Panc1 (cell line): ENCODE measurements at regions not wholly inside any gene's neighbourhood (a gene's known extent, or its start where the extent isn't known, plus 50 kb on each side); places are given as distances from the start of the nearest gene placed in this dataset.

Experiments used
- ATAC-seq: fragments of 200-7000 bp; cut with Tn5 transposase; 2 replicates; pipeline ENCODE4 v1.9.1; 2020; ENCODE audit warnings: mild to moderate bottlenecking, moderate library complexity
- BruUV-seq: library from RNA; stranded (reverse); fragments of 400-500 nt; replicated peaks from 2 replicates; lab custom pipeline; 2021; lab: Mats Ljungman, UMichigan
- CTCF ChIA-PET: fragments of 300-600 bp; sonication (Branson Sonifier 250); formaldehyde crosslinking; loops from one replicate; lab custom pipeline; 2022; ENCODE audit warnings: antibody characterized with exemption; lab: Charles Lee
- POLR2A ChIA-PET: fragments of 300-600 bp; sonication (Branson Sonifier 250); formaldehyde crosslinking; loops from one replicate; lab custom pipeline; 2022; ENCODE audit warnings: antibody characterized with exemption; lab: Charles Lee
- DNase-seq: peaks from one replicate; pipeline ENCODE4 v3.0.0-alpha.2; 2010; ENCODE audit warnings: low read depth, low spot score
- H3K27ac ChIP-seq: 2 replicates; pipeline ENCODE4 v1.5.1; 2011; ENCODE audit warnings: mild to moderate bottlenecking, low read length, inconsistent platforms
- H3K27me3 ChIP-seq: fragments of 200-500 bp; sonication (Bioruptor generic); 2 replicates; pipeline ENCODE4 v1.6.0; 2014; ENCODE audit warnings: low read length, inconsistent platforms; ENCODE audit not compliant: control insufficient read depth, insufficient read depth
- H3K36me3 ChIP-seq: fragments of 200-500 bp; sonication (Bioruptor generic); 2 replicates; pipeline ENCODE4 v1.5.1; 2014; ENCODE audit warnings: inconsistent platforms, mild to moderate bottlenecking, low read length, moderate library complexity; ENCODE audit not compliant: control insufficient read depth, insufficient read depth
- H3K4me1 ChIP-seq: 2 replicates; pipeline ENCODE4 v1.5.1; 2011; ENCODE audit warnings: inconsistent platforms, mild to moderate bottlenecking, low read length, moderate library complexity; ENCODE audit not compliant: control insufficient read depth, insufficient read depth
- H3K4me3 ChIP-seq, 2 experiments: 2 replicates each; pipeline ENCODE4 v1.5.1; 2011 to 2012; ENCODE audit warnings: low read depth in 2 of 2, low read length in 2 of 2, mild to moderate bottlenecking in 2 of 2, inconsistent platforms in 1 of 2, moderate library complexity in 1 of 2
- H3K9me3 ChIP-seq: fragments of 200-500 bp; sonication (Bioruptor generic); 2 replicates; pipeline ENCODE4 v1.5.1; 2014; ENCODE audit warnings: low read depth, mild to moderate bottlenecking, inconsistent platforms, low read length, moderate library complexity; ENCODE audit not compliant: control insufficient read depth, insufficient read depth
- POLR2AphosphoS5 ChIP-seq: IDR thresholded peaks from 2 replicates; pipeline ENCODE4 v1.6.1; 2012; ENCODE audit warnings: mild to moderate bottlenecking, low read depth, low read length, moderate library complexity
- SIN3A ChIP-seq: IDR thresholded peaks from 2 replicates; pipeline ENCODE4 v1.6.1; 2012; ENCODE audit warnings: low read depth, mild to moderate bottlenecking, low read length, moderate library complexity, borderline replicate concordance; ENCODE audit not compliant: insufficient read depth
- TCF7L2 ChIP-seq: IDR thresholded peaks from 2 replicates; pipeline ENCODE4 v1.6.1; 2011; ENCODE audit warnings: mild to moderate bottlenecking, low read depth, low read length, inconsistent platforms
- in situ Hi-C: cut with HindIII; loops from 2 replicates; pipeline ENCODE4 v1.10.0; 2016; ENCODE audit warnings: low sequenced_read_pairs, low pct_unique_long_range_greater_than_20kb
- intact Hi-C: fragments of 100-400 bp; cut with micrococcal nuclease; formaldehyde crosslinking; loops from one replicate; pipeline ENCODE4 v1.10.0; 2022; ENCODE audit not compliant: unreplicated experiment
- TF ChIP-seq, protein P1 (sequence below), 2 experiments: IDR thresholded peaks; 2 replicates each; pipeline ENCODE4 v1.6.1; 2011 to 2012; ENCODE audit warnings: low read depth in 2 of 2, control low read depth in 1 of 2, low read length in 1 of 2, mild to moderate bottlenecking in 1 of 2, moderate library complexity in 1 of 2; ENCODE audit not compliant: insufficient read depth in 1 of 2
- TF ChIP-seq, protein P2 (sequence below): fragments of 450-650 bp; IDR thresholded peaks from 2 replicates; pipeline ENCODE4 v1.5.1; 2017; ENCODE audit warnings: mild to moderate bottlenecking

DNA sequence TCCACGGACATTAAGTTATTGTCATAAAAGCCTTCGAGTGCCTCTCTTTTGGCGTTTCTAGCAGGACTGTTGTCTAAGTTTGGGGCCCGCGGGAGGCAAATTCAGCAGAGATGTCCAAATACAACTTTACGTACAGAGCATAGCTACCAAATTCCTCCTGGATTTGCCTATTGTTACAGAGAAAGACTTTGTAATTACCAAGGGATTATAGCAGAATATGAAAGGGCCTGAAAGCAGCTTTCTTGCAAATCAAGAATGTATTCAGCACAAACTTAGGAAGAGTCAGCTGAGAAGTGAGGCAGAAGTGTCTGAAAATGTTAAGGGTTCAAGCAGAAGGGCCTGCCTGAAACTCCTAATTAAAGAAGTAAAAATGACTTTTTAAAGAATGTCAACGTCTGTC is 1053.5 kb upstream of the TENM3 start:
- CTCF ChIA-PET, result no interaction called here
- ATAC-seq, result no peak

DNA sequence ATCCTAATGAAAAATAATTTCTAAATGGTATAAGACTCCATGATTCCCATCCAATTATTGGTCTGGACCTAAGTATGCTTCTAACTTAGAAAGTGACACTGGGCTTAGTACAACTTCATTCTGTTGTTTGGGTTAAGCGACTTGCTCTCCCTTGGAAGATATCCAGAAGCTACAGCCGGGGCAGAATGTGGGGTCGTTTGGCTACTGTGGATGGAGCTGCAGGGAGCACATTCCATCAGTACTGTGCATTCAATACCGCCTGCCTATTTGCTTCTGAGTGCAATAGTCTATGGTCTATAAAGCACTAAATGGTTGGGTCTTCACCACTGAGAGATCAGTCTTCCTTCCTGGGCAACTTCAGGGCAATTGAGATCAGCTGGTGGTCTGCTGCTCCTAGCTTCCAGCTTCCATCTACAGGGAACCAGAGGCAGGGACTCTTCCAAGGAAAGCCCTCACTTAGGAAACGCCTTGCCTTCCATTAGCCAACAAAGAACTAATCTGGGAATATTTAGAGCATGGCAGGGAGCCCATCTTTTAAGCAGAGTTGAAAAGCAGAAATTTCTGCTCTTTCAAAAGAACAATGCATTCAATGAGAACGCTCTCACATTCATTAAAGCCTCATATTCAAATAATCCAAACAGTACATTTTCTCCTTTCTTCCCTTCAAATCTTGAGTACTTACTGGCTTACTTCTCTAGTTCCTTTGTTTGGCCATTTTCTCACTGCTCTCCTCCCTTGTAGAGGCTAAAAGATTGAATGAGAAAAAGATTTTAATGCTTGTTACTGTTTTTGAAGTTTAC is 1049.9 kb upstream of the TENM3 start:
- no peak for DNase-seq
- no peak for ATAC-seq
- no TSS peak for BruUV-seq

More for the DNA sequence above, 1053.5 kb upstream of the TENM3 start:
- POLR2A ChIA-PET, result no interaction called here
- Histone ChIP-seq H3K27me3 (no peaks in the 10 kb centered on the region), H3K27ac (no peak overlapping the region), H3K4me1 (no peaks in the 10 kb centered on the region), H3K36me3 (no peaks in the 10 kb centered on the region), H3K4me3 (no peak overlapping the region), H3K9me3 (no peaks in the 10 kb centered on the region)
- TF ChIP-seq, protein P1, sequence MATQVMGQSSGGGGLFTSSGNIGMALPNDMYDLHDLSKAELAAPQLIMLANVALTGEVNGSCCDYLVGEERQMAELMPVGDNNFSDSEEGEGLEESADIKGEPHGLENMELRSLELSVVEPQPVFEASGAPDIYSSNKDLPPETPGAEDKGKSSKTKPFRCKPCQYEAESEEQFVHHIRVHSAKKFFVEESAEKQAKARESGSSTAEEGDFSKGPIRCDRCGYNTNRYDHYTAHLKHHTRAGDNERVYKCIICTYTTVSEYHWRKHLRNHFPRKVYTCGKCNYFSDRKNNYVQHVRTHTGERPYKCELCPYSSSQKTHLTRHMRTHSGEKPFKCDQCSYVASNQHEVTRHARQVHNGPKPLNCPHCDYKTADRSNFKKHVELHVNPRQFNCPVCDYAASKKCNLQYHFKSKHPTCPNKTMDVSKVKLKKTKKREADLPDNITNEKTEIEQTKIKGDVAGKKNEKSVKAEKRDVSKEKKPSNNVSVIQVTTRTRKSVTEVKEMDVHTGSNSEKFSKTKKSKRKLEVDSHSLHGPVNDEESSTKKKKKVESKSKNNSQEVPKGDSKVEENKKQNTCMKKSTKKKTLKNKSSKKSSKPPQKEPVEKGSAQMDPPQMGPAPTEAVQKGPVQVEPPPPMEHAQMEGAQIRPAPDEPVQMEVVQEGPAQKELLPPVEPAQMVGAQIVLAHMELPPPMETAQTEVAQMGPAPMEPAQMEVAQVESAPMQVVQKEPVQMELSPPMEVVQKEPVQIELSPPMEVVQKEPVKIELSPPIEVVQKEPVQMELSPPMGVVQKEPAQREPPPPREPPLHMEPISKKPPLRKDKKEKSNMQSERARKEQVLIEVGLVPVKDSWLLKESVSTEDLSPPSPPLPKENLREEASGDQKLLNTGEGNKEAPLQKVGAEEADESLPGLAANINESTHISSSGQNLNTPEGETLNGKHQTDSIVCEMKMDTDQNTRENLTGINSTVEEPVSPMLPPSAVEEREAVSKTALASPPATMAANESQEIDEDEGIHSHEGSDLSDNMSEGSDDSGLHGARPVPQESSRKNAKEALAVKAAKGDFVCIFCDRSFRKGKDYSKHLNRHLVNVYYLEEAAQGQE (IDR thresholded peaks at IDR 0.05; ENCODE audit: insufficient read depth in 1 of 2, low read depth in 2 of 2, low read length in 1 of 2), result no peak
- TF ChIP-seq, protein P2, sequence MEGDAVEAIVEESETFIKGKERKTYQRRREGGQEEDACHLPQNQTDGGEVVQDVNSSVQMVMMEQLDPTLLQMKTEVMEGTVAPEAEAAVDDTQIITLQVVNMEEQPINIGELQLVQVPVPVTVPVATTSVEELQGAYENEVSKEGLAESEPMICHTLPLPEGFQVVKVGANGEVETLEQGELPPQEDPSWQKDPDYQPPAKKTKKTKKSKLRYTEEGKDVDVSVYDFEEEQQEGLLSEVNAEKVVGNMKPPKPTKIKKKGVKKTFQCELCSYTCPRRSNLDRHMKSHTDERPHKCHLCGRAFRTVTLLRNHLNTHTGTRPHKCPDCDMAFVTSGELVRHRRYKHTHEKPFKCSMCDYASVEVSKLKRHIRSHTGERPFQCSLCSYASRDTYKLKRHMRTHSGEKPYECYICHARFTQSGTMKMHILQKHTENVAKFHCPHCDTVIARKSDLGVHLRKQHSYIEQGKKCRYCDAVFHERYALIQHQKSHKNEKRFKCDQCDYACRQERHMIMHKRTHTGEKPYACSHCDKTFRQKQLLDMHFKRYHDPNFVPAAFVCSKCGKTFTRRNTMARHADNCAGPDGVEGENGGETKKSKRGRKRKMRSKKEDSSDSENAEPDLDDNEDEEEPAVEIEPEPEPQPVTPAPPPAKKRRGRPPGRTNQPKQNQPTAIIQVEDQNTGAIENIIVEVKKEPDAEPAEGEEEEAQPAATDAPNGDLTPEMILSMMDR, result no peak
- TF ChIP-seq SIN3A (no peak), POLR2AphosphoS5 (no peak), TCF7L2 (no peak)
- intact Hi-C loops (no loop called here), in situ Hi-C loops (no loop called here)
- BruUV-seq, result no TSS peak
- DNase-seq, result no peak

More for the DNA sequence above, 1049.9 kb upstream of the TENM3 start:
- in situ Hi-C loops, result no loop called here
- intact Hi-C loops, result no loop called here
- ChIA-PET CTCF (no interaction called here), POLR2A (no interaction called here)
- no peak overlapping the region for H3K4me3 ChIP-seq
- no peaks in the 10 kb centered on the region for H3K36me3 ChIP-seq
- H3K27ac ChIP-seq, result no peak overlapping the region
- no peaks in the 10 kb centered on the region for H3K9me3 ChIP-seq
- no peaks in the 10 kb centered on the region for H3K27me3 ChIP-seq
- no peak for TF ChIP-seq POLR2AphosphoS5
- TF ChIP-seq, protein P2, result no peak
- TF ChIP-seq TCF7L2, result no peak
- TF ChIP-seq, protein P1 (IDR thresholded peaks at IDR 0.05; ENCODE audit: insufficient read depth in 1 of 2, low read depth in 2 of 2, low read length in 1 of 2), result no peak
- no peak for TF ChIP-seq SIN3A
- no peaks in the 10 kb centered on the region for H3K4me1 ChIP-seq
